Neural progenitor cell (in vitro differentiated cells): ENCODE measurements at regions not wholly inside any gene's neighbourhood (a gene's known extent, or its start where the extent isn't known, plus 50 kb on each side); places are given as distances from the start of the nearest gene placed in this dataset.
A peak's percentile ranks its signal among the peaks of the same experiment; 100 is the strongest.

Experiments used
- DNase-seq: peaks from one replicate; pipeline ENCODE4 v3.0.0-alpha.2; 2016; ENCODE audit warnings: low spot score
- H2AFZ ChIP-seq: fragments of 200-600 bp; sonication (generic); replicated peaks from 2 replicates; pipeline ENCODE4 v1.6.1; 2016; ENCODE audit warnings: antibody characterized with exemption
- H3F3A ChIP-seq: fragments of 200-600 bp; sonication (generic); 2 replicates; pipeline ENCODE4 v1.6.1; 2016; ENCODE audit warnings: antibody characterized with exemption, low read depth
- H3K27ac ChIP-seq: fragments of 200-600 bp; sonication (generic); 2 replicates; pipeline ENCODE4 v1.5.1; 2016; ENCODE audit warnings: mild to moderate bottlenecking
- H3K27me3 ChIP-seq: fragments of 200-600 bp; sonication (generic); 2 replicates; pipeline ENCODE4 v1.6.1; 2016; ENCODE audit warnings: mild to moderate bottlenecking, moderate library complexity
- H3K36me3 ChIP-seq: fragments of 200-600 bp; sonication (generic); 2 replicates; pipeline ENCODE4 v1.5.1; 2016
- H3K4me1 ChIP-seq: fragments of 200-600 bp; sonication (generic); 2 replicates; pipeline ENCODE4 v1.6.1; 2016; ENCODE audit warnings: mixed run types
- H3K4me2 ChIP-seq: fragments of 200-600 bp; sonication (generic); 2 replicates; pipeline ENCODE4 v1.6.1; 2016
- H3K4me3 ChIP-seq: fragments of 200-600 bp; sonication (generic); 2 replicates; pipeline ENCODE4 v1.5.1; 2016
- H3K79me2 ChIP-seq: fragments of 200-600 bp; sonication (generic); 2 replicates; pipeline ENCODE4 v1.6.1; 2016; ENCODE audit warnings: low read depth
- H3K9ac ChIP-seq: fragments of 200-600 bp; sonication (generic); 2 replicates; pipeline ENCODE4 v1.6.1; 2016
- H3K9me3 ChIP-seq: fragments of 200-600 bp; sonication (generic); 2 replicates; pipeline ENCODE4 v1.5.1; 2016; ENCODE audit warnings: low read depth
- H4K20me1 ChIP-seq: fragments of 200-600 bp; sonication (generic); 2 replicates; pipeline ENCODE4 v1.6.1; 2016; ENCODE audit warnings: low read depth
- H3K27ac Mint-ChIP-seq: 3 replicates; pipeline ENCODE4 v1.8.0; 2021; ENCODE audit warnings: mixed read lengths
- H3K27me3 Mint-ChIP-seq: 2 replicates; pipeline ENCODE4 v1.8.0; 2022; ENCODE audit warnings: low read depth, mild to moderate bottlenecking, inconsistent platforms, moderate library complexity, mixed read lengths; ENCODE audit not compliant: insufficient read depth
- H3K36me3 Mint-ChIP-seq: 3 replicates; pipeline ENCODE4 v1.8.0; 2021; ENCODE audit warnings: mixed read lengths
- H3K4me1 Mint-ChIP-seq: 3 replicates; pipeline ENCODE4 v1.8.0; 2021; ENCODE audit warnings: mixed read lengths
- H3K4me3 Mint-ChIP-seq: 3 replicates; pipeline ENCODE4 v1.8.0; 2021; ENCODE audit warnings: mild to moderate bottlenecking, moderate library complexity, mixed read lengths
- H3K9me3 Mint-ChIP-seq: 3 replicates; pipeline ENCODE4 v1.8.0; 2020; ENCODE audit warnings: mixed read lengths
- EZH2 ChIP-seq: fragments of 200-600 bp; sonication (generic); IDR thresholded peaks from 2 replicates; pipeline ENCODE4 v1.6.1; 2017; ENCODE audit warnings: antibody characterized with exemption, mild to moderate bottlenecking, moderate library complexity
- EZH2phosphoT487 ChIP-seq: fragments of 200-600 bp; sonication (generic); IDR thresholded peaks from 2 replicates; pipeline ENCODE4 v1.6.1; 2017; ENCODE audit warnings: antibody characterized with exemption
- TF ChIP-seq, protein P1 (sequence below): fragments of 200-600 bp; sonication (generic); IDR thresholded peaks from 2 replicates; pipeline ENCODE4 v1.5.1; 2017; ENCODE audit warnings: antibody characterized with exemption, mild to moderate bottlenecking

DNA sequence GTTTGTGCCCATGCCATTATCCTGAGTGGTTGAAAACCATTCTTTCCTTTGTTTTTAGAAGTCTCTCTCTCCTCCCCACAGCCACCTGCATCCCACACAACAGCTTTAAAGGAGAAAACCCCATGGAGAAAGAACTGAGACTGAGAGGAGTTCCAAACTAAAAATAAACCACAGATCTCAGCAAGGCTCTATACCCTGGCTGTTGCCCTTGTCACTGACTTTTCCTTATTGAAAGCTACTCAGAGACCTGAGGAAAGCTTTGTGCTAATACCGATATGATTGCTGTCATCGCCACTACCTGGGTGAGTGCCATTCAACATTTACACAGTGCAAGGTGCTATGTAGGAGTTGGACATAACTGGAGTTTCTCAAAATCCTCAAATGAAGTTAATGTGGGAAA is 55.5 kb upstream of the RASGRP1 start:
- Histone ChIP-seq H3K4me3 (no peak overlapping the region), H3K4me1 (peaks cover 11% of the 10 kb centered on the region), H3K9ac (no peak overlapping the region), H4K20me1 (no peaks in the 10 kb centered on the region), H2AFZ (no peak overlapping the region), H3K9me3 (no peaks in the 10 kb centered on the region), H3K79me2 (no peaks in the 10 kb centered on the region), H3F3A (no peaks in the 10 kb centered on the region), H3K27me3 (no peaks in the 10 kb centered on the region), H3K36me3 (no peaks in the 10 kb centered on the region), H3K27ac (no peak overlapping the region), H3K4me2 (no peak overlapping the region)
- Mint-ChIP-seq H3K27ac (peak overlapping the region; percentile 57), H3K9me3 (no peaks in the 10 kb centered on the region), H3K27me3 (peaks cover 3% of the 10 kb centered on the region), H3K4me1 (peaks cover 9% of the 10 kb centered on the region), H3K4me3 (no peak overlapping the region), H3K36me3 (no peaks in the 10 kb centered on the region)
- TF ChIP-seq, protein P1, sequence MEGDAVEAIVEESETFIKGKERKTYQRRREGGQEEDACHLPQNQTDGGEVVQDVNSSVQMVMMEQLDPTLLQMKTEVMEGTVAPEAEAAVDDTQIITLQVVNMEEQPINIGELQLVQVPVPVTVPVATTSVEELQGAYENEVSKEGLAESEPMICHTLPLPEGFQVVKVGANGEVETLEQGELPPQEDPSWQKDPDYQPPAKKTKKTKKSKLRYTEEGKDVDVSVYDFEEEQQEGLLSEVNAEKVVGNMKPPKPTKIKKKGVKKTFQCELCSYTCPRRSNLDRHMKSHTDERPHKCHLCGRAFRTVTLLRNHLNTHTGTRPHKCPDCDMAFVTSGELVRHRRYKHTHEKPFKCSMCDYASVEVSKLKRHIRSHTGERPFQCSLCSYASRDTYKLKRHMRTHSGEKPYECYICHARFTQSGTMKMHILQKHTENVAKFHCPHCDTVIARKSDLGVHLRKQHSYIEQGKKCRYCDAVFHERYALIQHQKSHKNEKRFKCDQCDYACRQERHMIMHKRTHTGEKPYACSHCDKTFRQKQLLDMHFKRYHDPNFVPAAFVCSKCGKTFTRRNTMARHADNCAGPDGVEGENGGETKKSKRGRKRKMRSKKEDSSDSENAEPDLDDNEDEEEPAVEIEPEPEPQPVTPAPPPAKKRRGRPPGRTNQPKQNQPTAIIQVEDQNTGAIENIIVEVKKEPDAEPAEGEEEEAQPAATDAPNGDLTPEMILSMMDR: no peak
- no peak for TF ChIP-seq EZH2phosphoT487
- no peak for TF ChIP-seq EZH2
- no peak for DNase-seq

DNA sequence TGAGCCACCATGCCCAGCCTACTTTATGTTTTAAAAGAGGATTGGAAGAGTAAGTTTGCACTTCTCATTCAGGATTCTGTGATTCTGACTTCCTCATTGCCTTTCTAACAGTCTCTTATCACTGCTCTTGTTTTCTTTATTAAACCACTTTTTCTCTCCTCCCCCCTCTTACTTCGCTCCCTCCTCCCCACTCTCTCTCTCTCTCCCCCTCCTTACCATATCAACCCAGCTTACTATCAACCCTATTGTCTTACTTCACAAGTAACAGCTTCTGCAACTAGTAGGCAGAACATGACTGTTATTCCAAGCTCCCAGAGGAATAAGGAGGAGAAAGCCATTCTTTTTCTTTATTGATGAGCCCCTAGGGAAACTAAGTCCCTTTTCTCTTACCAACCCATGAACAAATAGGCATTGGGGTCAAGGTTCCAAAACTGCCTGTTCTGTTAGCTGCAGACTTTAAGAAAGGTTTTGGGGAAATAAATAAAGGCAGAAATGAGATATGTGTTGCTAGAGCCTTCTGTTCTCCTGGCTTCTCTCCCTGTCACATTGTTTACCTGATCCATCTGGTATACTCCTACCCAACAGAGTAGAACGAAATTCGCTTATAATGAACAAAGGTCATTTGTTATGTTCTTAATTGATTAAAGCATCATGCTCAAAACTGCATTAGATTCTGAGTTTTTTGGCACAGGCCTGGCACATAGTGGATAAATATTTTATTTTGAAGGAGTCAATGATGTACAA is 56.4 kb upstream of the RASGRP1 start:
- Histone ChIP-seq H3K4me2 (no peak overlapping the region), H3K4me3 (no peak overlapping the region), H3K4me1 (peaks cover 14% of the 10 kb centered on the region), H3K27ac (no peak overlapping the region), H3K9ac (no peak overlapping the region), H2AFZ (peak overlapping the region; percentile 24), H3F3A (no peaks in the 10 kb centered on the region), H4K20me1 (no peaks in the 10 kb centered on the region), H3K27me3 (no peaks in the 10 kb centered on the region), H3K36me3 (no peaks in the 10 kb centered on the region), H3K79me2 (no peaks in the 10 kb centered on the region), H3K9me3 (no peaks in the 10 kb centered on the region)
- H3K27me3 Mint-ChIP-seq: no peaks in the 10 kb centered on the region
- DNase-seq: no peak
- H3K36me3 Mint-ChIP-seq: no peaks in the 10 kb centered on the region
- peaks cover 10% of the 10 kb centered on the region for H3K4me1 Mint-ChIP-seq
- H3K27ac Mint-ChIP-seq: no peak overlapping the region
- no peaks in the 10 kb centered on the region for H3K9me3 Mint-ChIP-seq
- TF ChIP-seq EZH2phosphoT487 (no peak), EZH2 (no peak)
- TF ChIP-seq, protein P1: no peak
- H3K4me3 Mint-ChIP-seq: no peak overlapping the region

DNA sequence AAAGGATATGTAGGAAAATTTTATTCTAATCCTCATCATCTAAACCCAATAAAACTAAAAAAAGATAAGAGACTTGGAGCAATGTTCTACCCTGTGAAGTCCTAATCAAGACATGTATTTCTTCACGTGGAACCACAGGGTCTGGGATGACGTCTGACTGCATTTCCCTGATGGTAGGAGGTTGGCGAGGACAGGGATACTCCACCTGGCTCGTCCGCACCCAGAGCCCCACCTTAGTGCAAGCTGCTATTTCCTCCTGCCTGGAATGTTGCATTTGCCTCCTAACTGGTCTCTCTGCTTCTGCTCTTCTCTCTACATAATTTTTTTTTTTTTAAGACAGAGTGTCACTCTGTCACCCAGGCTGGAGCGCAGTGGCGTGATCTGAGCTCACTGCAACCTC is 57.7 kb upstream of the RASGRP1 start:
- Mint-ChIP-seq H3K27me3 (peaks cover 9% of the 10 kb centered on the region), H3K4me1 (peaks cover 19% of the 10 kb centered on the region), H3K36me3 (no peaks in the 10 kb centered on the region), H3K9me3 (no peaks in the 10 kb centered on the region), H3K4me3 (no peak overlapping the region), H3K27ac (no peak overlapping the region)
- Histone ChIP-seq H3F3A (no peaks in the 10 kb centered on the region), H3K79me2 (no peaks in the 10 kb centered on the region), H3K36me3 (no peaks in the 10 kb centered on the region), H4K20me1 (no peaks in the 10 kb centered on the region), H3K4me1 (peaks cover 19% of the 10 kb centered on the region), H3K27me3 (no peaks in the 10 kb centered on the region), H3K9me3 (no peaks in the 10 kb centered on the region), H3K4me3 (no peak overlapping the region), H3K27ac (no peak overlapping the region), H2AFZ (no peak overlapping the region), H3K9ac (no peak overlapping the region), H3K4me2 (no peak overlapping the region)
- no peak for DNase-seq
- TF ChIP-seq EZH2phosphoT487 (no peak), EZH2 (no peak)
- TF ChIP-seq, protein P1: no peak
